HL-60 (cell line): ENCODE measurements at regions not wholly inside any gene's neighbourhood (a gene's known extent, or its start where the extent isn't known, plus 50 kb on each side); places are given as distances from the start of the nearest gene placed in this dataset.

ENCODE experiments used
- DNase-seq, 2 experiments: peaks; one replicate each; pipeline ENCODE4 v3.0.0-alpha.2; 2010 to 2020; ENCODE audit warnings: low read depth in 1 of 2, low spot score in 1 of 2
- H3K27ac ChIP-seq: fragments of 250-450 bp; sonication (Bioruptor Pico); replicated peaks from 2 replicates; pipeline ENCODE4 v1.5.1; 2020; ENCODE audit warnings: mild to moderate bottlenecking, moderate library complexity
- H3K27me3 ChIP-seq: fragments of 250-450 bp; sonication (Bioruptor Pico); 2 replicates; pipeline ENCODE4 v1.5.1; 2021; ENCODE audit warnings: mild to moderate bottlenecking, moderate library complexity; ENCODE audit not compliant: insufficient read depth, poor library complexity, severe bottlenecking
- H3K4me3 ChIP-seq: replicated peaks from 2 replicates; pipeline ENCODE4 v1.5.1; 2011; ENCODE audit warnings: mild to moderate bottlenecking, control low read depth, low read length; ENCODE audit not compliant: insufficient read depth
- GABPA ChIP-seq: IDR thresholded peaks from 2 replicates; pipeline ENCODE4 v1.6.1; 2012; ENCODE audit warnings: low read depth
- POLR2AphosphoS5 ChIP-seq: IDR thresholded peaks from 2 replicates; pipeline ENCODE4 v1.6.1; 2012; ENCODE audit warnings: low read depth
- SPI1 ChIP-seq: IDR thresholded peaks from 2 replicates; pipeline ENCODE4 v1.6.1; 2012; ENCODE audit warnings: low read depth, mild to moderate bottlenecking, borderline replicate concordance
- TF ChIP-seq, protein P1 (sequence below): IDR thresholded peaks from 2 replicates; pipeline ENCODE4 v1.6.1; 2012; ENCODE audit warnings: low read depth; ENCODE audit not compliant: insufficient replicate concordance
- TF ChIP-seq, protein P2 (sequence below): IDR thresholded peaks from one replicate; pipeline ENCODE4 v1.5.1; 2011; ENCODE audit warnings: low read length, control low read depth, inconsistent platforms; ENCODE audit not compliant: insufficient read depth

DNA sequence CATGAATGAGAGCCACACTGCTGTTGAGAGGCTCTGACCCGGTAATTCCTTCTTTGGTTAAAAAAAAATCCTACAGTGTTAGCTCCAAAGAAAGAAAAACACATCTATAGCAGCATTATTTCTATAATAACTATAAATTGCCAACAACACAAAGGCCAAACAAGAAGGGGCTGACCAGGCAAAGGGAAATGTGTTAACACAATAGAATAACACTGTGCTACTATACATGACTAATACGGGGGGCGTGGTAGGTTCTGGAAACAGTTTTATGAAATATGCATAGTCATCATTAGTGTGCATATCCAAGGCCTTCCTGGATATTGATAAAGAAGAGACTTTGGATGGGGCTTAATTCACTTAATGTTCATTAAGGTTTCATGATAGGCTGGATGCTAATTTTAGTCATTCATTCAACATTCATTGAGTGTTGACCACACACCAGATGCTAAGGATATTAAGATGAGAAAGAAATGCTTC is 50.0 kb upstream of the CCL1 start:
- H3K27ac ChIP-seq: no peak overlapping the region
- H3K4me3 ChIP-seq: no peak overlapping the region
- TF ChIP-seq SPI1: no peak
- no peak for TF ChIP-seq GABPA
- TF ChIP-seq, protein P1, sequence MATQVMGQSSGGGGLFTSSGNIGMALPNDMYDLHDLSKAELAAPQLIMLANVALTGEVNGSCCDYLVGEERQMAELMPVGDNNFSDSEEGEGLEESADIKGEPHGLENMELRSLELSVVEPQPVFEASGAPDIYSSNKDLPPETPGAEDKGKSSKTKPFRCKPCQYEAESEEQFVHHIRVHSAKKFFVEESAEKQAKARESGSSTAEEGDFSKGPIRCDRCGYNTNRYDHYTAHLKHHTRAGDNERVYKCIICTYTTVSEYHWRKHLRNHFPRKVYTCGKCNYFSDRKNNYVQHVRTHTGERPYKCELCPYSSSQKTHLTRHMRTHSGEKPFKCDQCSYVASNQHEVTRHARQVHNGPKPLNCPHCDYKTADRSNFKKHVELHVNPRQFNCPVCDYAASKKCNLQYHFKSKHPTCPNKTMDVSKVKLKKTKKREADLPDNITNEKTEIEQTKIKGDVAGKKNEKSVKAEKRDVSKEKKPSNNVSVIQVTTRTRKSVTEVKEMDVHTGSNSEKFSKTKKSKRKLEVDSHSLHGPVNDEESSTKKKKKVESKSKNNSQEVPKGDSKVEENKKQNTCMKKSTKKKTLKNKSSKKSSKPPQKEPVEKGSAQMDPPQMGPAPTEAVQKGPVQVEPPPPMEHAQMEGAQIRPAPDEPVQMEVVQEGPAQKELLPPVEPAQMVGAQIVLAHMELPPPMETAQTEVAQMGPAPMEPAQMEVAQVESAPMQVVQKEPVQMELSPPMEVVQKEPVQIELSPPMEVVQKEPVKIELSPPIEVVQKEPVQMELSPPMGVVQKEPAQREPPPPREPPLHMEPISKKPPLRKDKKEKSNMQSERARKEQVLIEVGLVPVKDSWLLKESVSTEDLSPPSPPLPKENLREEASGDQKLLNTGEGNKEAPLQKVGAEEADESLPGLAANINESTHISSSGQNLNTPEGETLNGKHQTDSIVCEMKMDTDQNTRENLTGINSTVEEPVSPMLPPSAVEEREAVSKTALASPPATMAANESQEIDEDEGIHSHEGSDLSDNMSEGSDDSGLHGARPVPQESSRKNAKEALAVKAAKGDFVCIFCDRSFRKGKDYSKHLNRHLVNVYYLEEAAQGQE: no peak
- TF ChIP-seq POLR2AphosphoS5: no peak
- TF ChIP-seq, protein P2, sequence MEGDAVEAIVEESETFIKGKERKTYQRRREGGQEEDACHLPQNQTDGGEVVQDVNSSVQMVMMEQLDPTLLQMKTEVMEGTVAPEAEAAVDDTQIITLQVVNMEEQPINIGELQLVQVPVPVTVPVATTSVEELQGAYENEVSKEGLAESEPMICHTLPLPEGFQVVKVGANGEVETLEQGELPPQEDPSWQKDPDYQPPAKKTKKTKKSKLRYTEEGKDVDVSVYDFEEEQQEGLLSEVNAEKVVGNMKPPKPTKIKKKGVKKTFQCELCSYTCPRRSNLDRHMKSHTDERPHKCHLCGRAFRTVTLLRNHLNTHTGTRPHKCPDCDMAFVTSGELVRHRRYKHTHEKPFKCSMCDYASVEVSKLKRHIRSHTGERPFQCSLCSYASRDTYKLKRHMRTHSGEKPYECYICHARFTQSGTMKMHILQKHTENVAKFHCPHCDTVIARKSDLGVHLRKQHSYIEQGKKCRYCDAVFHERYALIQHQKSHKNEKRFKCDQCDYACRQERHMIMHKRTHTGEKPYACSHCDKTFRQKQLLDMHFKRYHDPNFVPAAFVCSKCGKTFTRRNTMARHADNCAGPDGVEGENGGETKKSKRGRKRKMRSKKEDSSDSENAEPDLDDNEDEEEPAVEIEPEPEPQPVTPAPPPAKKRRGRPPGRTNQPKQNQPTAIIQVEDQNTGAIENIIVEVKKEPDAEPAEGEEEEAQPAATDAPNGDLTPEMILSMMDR: no peak
- peaks cover 3% of the 10 kb centered on the region for H3K27me3 ChIP-seq
- no peak for DNase-seq
